Activated T-cell treated with anti-CD3 and anti-CD28 coated beads, Interleukin-2, amount 50 U/mL, for 72 hours (primary cell): ENCODE measurements at regions not wholly inside any gene's neighbourhood (a gene's known extent, or its start where the extent isn't known, plus 50 kb on each side); places are given as distances from the start of the nearest gene placed in this dataset.

ENCODE experiments used
- ATAC-seq, 2 donors: fragments of 150-1000 bp; cut with Tn5 transposase; replicated peaks in 1 of 2; 2 replicates each; pipeline ENCODE4 v1.10.0; 2021; ENCODE audit warnings: moderate library complexity in 2 of 2, mild to moderate bottlenecking in 1 of 2
- DNase-seq, 2 donors: peaks; one replicate each; pipeline ENCODE4 v3.0.0; 2021 to 2022; ENCODE audit warnings: mixed read lengths in 1 of 2
- H3K27ac Mint-ChIP-seq: one replicate; pipeline ENCODE4 v1.8.0; 2022; ENCODE audit warnings: mild to moderate bottlenecking, moderate library complexity, mixed read lengths
- H3K27me3 Mint-ChIP-seq: one replicate; pipeline ENCODE4 v1.8.0; 2022; ENCODE audit warnings: low read depth, mixed read lengths
- H3K36me3 Mint-ChIP-seq, 2 donors: one replicate each; pipeline ENCODE4 v1.8.0; 2022; ENCODE audit warnings: mixed read lengths in 2 of 2, mild to moderate bottlenecking in 1 of 2; ENCODE audit not compliant: insufficient read depth in 2 of 2
- H3K4me1 Mint-ChIP-seq: one replicate; pipeline ENCODE4 v1.8.0; 2022; ENCODE audit warnings: low read depth, mixed read lengths
- H3K4me3 Mint-ChIP-seq, 2 donors: one replicate each; pipeline ENCODE4 v1.8.0; 2022; ENCODE audit warnings: mild to moderate bottlenecking in 2 of 2, mixed read lengths in 2 of 2, moderate library complexity in 2 of 2
- H3K9me3 Mint-ChIP-seq, 2 donors: one replicate each; pipeline ENCODE4 v1.8.0; 2022; ENCODE audit warnings: mixed read lengths in 2 of 2

GRCh38 chr4:177051473-177052060 lies 258.1 kb upstream of the NEIL3 start:
- DNase-seq (peak; percentile 23 to 33), ATAC-seq (peak; percentile 64 to 73)
- Mint-ChIP-seq H3K9me3 (no peaks in the 10 kb centered on the region), H3K36me3 (no peaks in the 10 kb centered on the region), H3K4me3 (no peak overlapping the region), H3K4me1 (no peaks in the 10 kb centered on the region), H3K27ac (no peak overlapping the region), H3K27me3 (peaks cover 15% of the 10 kb centered on the region)

DNA sequence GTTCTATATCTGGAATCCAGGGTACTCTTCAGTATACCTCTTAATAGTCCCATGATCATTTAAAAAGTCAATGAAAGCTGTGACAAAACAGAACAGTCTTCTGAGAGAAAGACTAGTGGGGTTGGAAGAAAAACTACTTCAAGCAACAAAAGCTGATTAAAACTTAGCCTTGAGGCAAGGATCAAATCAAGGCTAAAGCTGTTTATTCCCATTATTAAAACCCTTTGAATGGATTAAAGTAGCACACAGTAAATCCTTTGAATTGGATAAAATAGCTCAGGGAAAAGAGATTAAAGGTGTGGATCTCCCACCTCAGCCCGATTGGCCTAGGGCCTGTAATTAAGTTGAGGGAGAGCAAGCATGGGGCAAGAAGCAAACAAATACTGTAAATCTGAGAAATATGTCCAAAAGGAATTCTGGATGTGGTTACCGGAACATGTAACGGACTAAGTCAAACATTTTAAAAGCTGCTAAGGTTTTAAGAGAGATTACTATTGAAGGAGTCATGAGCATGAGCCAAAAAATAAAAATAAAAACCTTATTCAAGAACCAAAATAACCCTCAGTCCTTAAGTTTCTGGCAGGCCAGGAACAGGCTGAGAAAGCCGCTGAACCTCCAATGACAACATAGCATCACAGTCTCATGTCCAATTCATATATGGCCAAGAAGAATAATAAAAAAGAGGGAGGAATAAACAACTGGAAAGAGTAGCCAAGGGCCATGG lies 257.3 kb upstream of the NEIL3 start:
- ATAC-seq = no peak
- no peaks in the 10 kb centered on the region for H3K36me3 Mint-ChIP-seq
- no peak overlapping the region for H3K4me3 Mint-ChIP-seq
- no peaks in the 10 kb centered on the region for H3K4me1 Mint-ChIP-seq
- DNase-seq = no peak
- H3K9me3 Mint-ChIP-seq = no peaks in the 10 kb centered on the region
- peaks cover 15% of the 10 kb centered on the region for H3K27me3 Mint-ChIP-seq
- no peak overlapping the region for H3K27ac Mint-ChIP-seq

DNA sequence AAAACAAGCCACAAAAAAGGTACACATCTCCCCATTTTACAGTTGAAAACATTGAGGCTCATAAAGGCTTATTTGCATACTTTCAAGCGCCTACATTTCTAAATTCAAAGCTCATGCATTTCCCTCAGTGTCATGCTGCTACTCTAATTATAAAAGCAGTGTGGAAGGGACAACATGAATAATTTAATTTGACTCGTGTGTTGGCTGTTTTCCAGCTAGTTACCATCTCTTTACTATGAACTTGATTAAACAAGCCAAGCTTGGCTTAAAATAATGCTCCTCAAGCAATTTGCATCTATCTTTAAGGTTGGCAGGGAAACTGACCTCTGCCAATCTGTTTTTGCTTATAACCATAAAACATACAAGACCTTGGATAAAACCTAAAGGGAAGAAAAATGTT lies 252.5 kb upstream of the NEIL3 start:
- H3K9me3 Mint-ChIP-seq = no peaks in the 10 kb centered on the region
- no peak for DNase-seq
- no peaks in the 10 kb centered on the region for H3K36me3 Mint-ChIP-seq
- no peaks in the 10 kb centered on the region for H3K4me1 Mint-ChIP-seq
- H3K27me3 Mint-ChIP-seq = peaks cover 6% of the 10 kb centered on the region
- H3K4me3 Mint-ChIP-seq = no peak overlapping the region
- H3K27ac Mint-ChIP-seq = no peak overlapping the region
- no peak for ATAC-seq

DNA sequence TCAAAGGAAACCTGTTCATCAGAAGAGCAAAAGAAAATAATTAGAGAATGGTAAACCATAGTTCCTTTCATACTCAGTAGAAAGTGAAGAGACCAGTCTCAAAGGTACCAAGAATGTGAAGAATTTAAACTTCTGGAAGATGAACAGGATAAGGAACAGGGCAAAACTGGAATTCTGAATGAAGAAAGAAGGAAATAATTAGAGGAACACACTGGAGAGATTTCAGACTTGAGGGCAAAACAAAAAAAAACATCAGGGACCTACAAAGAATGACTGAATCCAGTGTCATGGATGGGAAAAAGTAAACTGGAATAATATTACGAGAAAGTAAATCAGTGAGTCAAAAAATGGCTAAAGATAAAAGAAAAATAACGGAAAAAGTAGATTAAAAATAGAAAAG lies 245.6 kb upstream of the NEIL3 start:
- DNase-seq (no peak), ATAC-seq (no peak)
- H3K36me3 Mint-ChIP-seq = no peaks in the 10 kb centered on the region
- no peak overlapping the region for H3K4me3 Mint-ChIP-seq
- H3K4me1 Mint-ChIP-seq = no peaks in the 10 kb centered on the region
- no peak overlapping the region for H3K27ac Mint-ChIP-seq
- H3K27me3 Mint-ChIP-seq = peaks cover 6% of the 10 kb centered on the region
- no peaks in the 10 kb centered on the region for H3K9me3 Mint-ChIP-seq

- Mint-ChIP-seq H3K27ac (no peak overlapping the region), H3K4me3 (no peak overlapping the region), H3K9me3 (no peaks in the 10 kb centered on the region), H3K4me1 (no peaks in the 10 kb centered on the region), H3K27me3 (no peaks in the 10 kb centered on the region), H3K36me3 (no peaks in the 10 kb centered on the region)
- DNase-seq (no peak), ATAC-seq (no peak)
Measured at GRCh38 chr4:177064729-177065394, 244.8 kb upstream of the NEIL3 start.

DNA sequence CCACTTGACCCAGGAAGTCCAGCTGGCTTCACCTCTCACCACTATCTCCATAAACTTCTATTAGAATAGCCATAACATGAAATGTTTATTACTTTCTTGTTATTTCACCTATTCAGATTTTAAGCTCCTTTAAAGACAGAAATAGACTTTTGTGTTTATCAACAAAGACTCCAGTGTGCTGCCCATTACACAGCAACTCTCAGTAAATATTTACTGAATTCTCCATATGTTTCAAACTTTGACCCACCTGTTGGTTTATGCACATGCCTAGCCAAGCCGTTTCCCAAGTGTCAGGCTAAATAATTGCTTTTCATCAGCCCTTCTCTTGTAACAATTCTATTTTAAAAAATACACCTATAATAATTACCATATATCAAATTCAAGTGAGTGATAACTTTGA lies 242.9 kb upstream of the NEIL3 start:
- Mint-ChIP-seq H3K4me1 (no peaks in the 10 kb centered on the region), H3K9me3 (no peaks in the 10 kb centered on the region), H3K36me3 (no peaks in the 10 kb centered on the region), H3K27ac (no peak overlapping the region), H3K4me3 (no peak overlapping the region), H3K27me3 (no peaks in the 10 kb centered on the region)
- no peak for DNase-seq
- no peak for ATAC-seq

- no peak for DNase-seq
- H3K27me3 Mint-ChIP-seq = no peaks in the 10 kb centered on the region
Measured at GRCh38 chr4:177070533-177071058, 239.1 kb upstream of the NEIL3 start.

GRCh38 chr4:177077095-177077971 lies 232.3 kb upstream of the NEIL3 start:
- Mint-ChIP-seq H3K4me3 (no peak overlapping the region), H3K9me3 (no peaks in the 10 kb centered on the region), H3K36me3 (no peaks in the 10 kb centered on the region), H3K27ac (no peak overlapping the region), H3K4me1 (no peaks in the 10 kb centered on the region), H3K27me3 (no peaks in the 10 kb centered on the region)
- ATAC-seq (no peak), DNase-seq (no peak)

More at GRCh38 chr4:177070533-177071058, 239.1 kb upstream of the NEIL3 start:
- no peak for ATAC-seq
- Mint-ChIP-seq H3K4me3 (no peak overlapping the region), H3K4me1 (no peaks in the 10 kb centered on the region), H3K36me3 (no peaks in the 10 kb centered on the region), H3K9me3 (no peaks in the 10 kb centered on the region), H3K27ac (no peak overlapping the region)

DNA sequence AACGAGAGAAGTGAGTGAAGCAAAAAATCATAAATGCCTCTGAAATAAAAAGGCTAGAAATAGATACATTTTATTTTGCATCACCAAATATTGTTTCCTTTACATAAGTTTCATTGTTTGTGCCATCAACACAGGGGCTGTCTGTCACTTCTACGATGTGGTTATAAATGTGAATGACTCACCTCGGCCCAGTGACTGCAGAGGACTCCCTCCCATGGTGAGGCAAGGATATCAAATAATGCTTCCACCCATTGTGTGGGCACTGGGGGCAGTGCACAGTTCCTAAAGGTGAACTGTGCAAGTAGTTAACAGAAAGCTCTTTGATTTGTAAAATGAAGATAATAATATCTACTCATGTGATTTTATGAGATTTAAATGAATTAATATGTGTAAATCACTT lies 230.3 kb upstream of the NEIL3 start:
- Mint-ChIP-seq H3K27ac (no peak overlapping the region), H3K27me3 (no peaks in the 10 kb centered on the region)

GRCh38 chr4:177080388-177080787 lies 229.3 kb upstream of the NEIL3 start:
- Mint-ChIP-seq H3K36me3 (no peaks in the 10 kb centered on the region), H3K4me3 (no peak overlapping the region), H3K27me3 (no peaks in the 10 kb centered on the region), H3K4me1 (no peaks in the 10 kb centered on the region), H3K27ac (no peak overlapping the region), H3K9me3 (no peaks in the 10 kb centered on the region)
- ATAC-seq = no peak
- no peak for DNase-seq

More for the DNA sequence above, 230.3 kb upstream of the NEIL3 start:
- ATAC-seq (no peak), DNase-seq (no peak)
- no peaks in the 10 kb centered on the region for H3K36me3 Mint-ChIP-seq
- H3K4me1 Mint-ChIP-seq = no peaks in the 10 kb centered on the region
- no peaks in the 10 kb centered on the region for H3K9me3 Mint-ChIP-seq
- no peak overlapping the region for H3K4me3 Mint-ChIP-seq

GRCh38 chr4:177087060-177087459 lies 222.6 kb upstream of the NEIL3 start:
- no peak overlapping the region for H3K27ac Mint-ChIP-seq
- H3K9me3 Mint-ChIP-seq = no peaks in the 10 kb centered on the region
- no peaks in the 10 kb centered on the region for H3K36me3 Mint-ChIP-seq
- no peaks in the 10 kb centered on the region for H3K27me3 Mint-ChIP-seq
- no peak overlapping the region for H3K4me3 Mint-ChIP-seq
- no peaks in the 10 kb centered on the region for H3K4me1 Mint-ChIP-seq
- DNase-seq = no peak
- no peak for ATAC-seq

GRCh38 chr4:177087499-177087898 lies 222.2 kb upstream of the NEIL3 start:
- H3K9me3 Mint-ChIP-seq = no peaks in the 10 kb centered on the region
- ATAC-seq = no peak

GRCh38 chr4:177091515-177091914 lies 218.2 kb upstream of the NEIL3 start:
- Mint-ChIP-seq H3K9me3 (no peaks in the 10 kb centered on the region), H3K27me3 (no peaks in the 10 kb centered on the region), H3K36me3 (no peaks in the 10 kb centered on the region), H3K4me1 (no peaks in the 10 kb centered on the region), H3K27ac (no peak overlapping the region), H3K4me3 (no peak overlapping the region)
- ATAC-seq (no peak), DNase-seq (no peak)

More at GRCh38 chr4:177087499-177087898, 222.2 kb upstream of the NEIL3 start:
- Mint-ChIP-seq H3K27ac (no peak overlapping the region), H3K27me3 (no peaks in the 10 kb centered on the region), H3K36me3 (no peaks in the 10 kb centered on the region), H3K4me1 (no peaks in the 10 kb centered on the region), H3K4me3 (no peak overlapping the region)
- DNase-seq = no peak
